ENCODE measurements at regions not wholly inside any gene's neighbourhood (a gene's known extent, or its start where the extent isn't known, plus 50 kb on each side); places are given as distances from the start of the nearest gene placed in this dataset.
A peak's percentile ranks its signal among the peaks of the same experiment; 100 is the strongest.

DNA sequence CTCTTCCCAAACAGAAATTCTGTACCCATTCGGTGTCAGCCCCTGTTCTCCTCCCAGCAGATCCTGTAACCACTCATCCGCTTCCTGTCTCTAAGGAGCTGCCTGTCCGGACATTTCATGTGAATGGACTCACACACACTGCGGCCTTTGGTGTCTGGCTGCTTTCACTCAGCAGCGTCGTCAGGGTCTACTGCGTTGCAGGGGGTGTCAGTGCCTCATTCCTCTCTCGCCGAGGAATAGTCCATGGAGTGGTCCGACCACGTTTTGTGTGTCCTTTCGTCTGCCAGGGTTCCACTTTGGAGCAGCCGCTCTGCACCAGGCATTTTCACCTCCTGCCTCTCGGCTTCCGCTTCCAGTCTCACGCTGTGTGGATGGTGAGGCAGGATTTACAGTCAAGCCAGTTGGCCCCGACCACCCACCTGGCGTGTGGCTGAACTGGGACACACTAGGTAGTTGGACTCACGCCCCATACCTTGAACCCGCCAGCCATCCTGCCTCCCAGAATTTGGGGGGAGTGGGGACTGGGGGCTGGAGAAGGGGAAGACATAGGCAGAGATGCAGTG, 188.2 kb upstream of the CIBAR2 start:
- 92% methylated on average over 20 of the region's 20 CpGs for WGBS (ENCODE audit: low lambda C conversion rate)
- DNase-seq (ENCODE audit: low spot score): no peak
- no peak overlapping the region for H3K27ac ChIP-seq (ENCODE audit: extremely low read length, insufficient read depth, low read length)
- no peaks in the 10 kb centered on the region for H3K79me2 ChIP-seq (ENCODE audit: insufficient read depth, low read length)
- ChIA-PET CTCF (ENCODE audit: low intra/inter-chr PET ratio, low total read pairs) (no interaction called here), POLR2A (no interaction called here)
- FAIRE-seq: no peak
- H4K20me1 ChIP-seq (ENCODE audit: insufficient read depth, low read length): no peaks in the 10 kb centered on the region; the same call in 1 of the 2 replicates
- H3K9me3 ChIP-seq (ENCODE audit: low read length): no peaks in the 10 kb centered on the region
- no peak overlapping the region for H3K4me3 ChIP-seq (replicated peaks in 1 of 3; ENCODE audit: insufficient read depth in 1 of 3, low read depth in 2 of 3, low read length in 3 of 3)
- no peaks in the 10 kb centered on the region; a peak in 1 of 5 replicates for H3K27me3 ChIP-seq (ENCODE audit: control insufficient read depth in 1 of 2, insufficient read depth in 2 of 2, low read length in 2 of 2)
- no peak overlapping the region for H3K9ac ChIP-seq (ENCODE audit: insufficient read depth, low read depth, low read length)
- no peak overlapping the region for H2AFZ ChIP-seq (ENCODE audit: low read length)
- ATAC-seq: no peak
- H3K4me2 ChIP-seq (ENCODE audit: low read depth, low read length): no peak overlapping the region
- peaks cover 46% of the 10 kb centered on the region for H3K4me1 ChIP-seq (ENCODE audit: insufficient read depth, low read length)
- intact Hi-C loops (cut with micrococcal nuclease; ENCODE audit: unreplicated experiment) (no loop called here), in situ Hi-C loops (cut with HindIII; ENCODE audit: extremely low pct_ligation_motif_present, low pct_unique_long_range_greater_than_20kb) (no loop called here)
- TF ChIP-seq SP2 (CRISPR knock-in tag; IDR thresholded peaks at IDR 0.05): no peak
- TF ChIP-seq ZNF687 (CRISPR knock-in tag; IDR thresholded peaks at IDR 0.05): peak; percentile 1; the same call in 1 of the 2 replicates
- TF ChIP-seq SALL1 (CRISPR knock-in tag; IDR thresholded peaks at IDR 0.05): 0 out of 2 replicates have a peak, but pooled peaks have one; percentile 28
- no peak for TF ChIP-seq CCAR2 (optimal IDR thresholded peaks at IDR 0.05; ENCODE audit: low read depth, low read length)
- TF ChIP-seq ZNF737 (CRISPR knock-in tag; IDR thresholded peaks at IDR 0.05; ENCODE audit: borderline replicate concordance): no peak
- no peaks in the 10 kb centered on the region for H3K36me3 ChIP-seq (replicated peaks in 1 of 2; ENCODE audit: control insufficient read depth in 1 of 2, insufficient read depth in 2 of 2, low read length in 2 of 2)
- no TSS peak for BruUV-seq (replicated peaks)
